ENCODE measurements at regions not wholly inside any gene's neighbourhood (a gene's known extent, or its start where the extent isn't known, plus 50 kb on each side); places are given as distances from the start of the nearest gene placed in this dataset.

DNA sequence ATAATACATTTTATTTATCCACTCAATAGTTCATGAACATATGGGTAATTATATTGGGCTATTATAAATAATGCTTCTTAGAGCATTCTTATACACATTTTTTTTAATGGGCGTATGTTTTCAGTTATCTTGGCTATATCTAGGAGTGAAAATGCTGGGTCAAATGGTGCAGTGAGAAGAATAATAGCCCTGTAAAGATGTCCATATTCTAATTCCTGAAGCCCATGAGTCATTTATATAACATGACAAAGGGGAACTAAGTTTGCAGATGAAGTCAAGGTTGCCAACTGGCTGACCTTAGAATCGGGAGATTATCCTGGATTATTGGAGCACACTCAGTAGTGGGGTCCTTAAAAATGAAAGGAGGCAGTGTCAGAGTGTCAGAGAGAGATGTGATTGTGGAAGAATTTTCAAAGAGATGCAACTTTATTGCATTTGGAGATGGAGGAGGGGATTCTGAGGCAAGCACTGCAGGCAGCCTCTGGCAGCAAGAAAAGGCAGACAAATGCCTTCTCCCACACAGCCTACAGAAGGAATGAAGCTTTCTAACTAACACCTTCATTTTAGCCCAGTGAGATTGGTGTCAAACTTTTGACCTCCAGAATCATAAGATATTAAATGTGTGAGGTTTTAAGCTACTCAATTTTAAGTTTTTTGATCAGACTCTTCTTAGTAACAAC is 106.1 kb upstream of the HS3ST1 start:
- TF ChIP-seq, protein P1, sequence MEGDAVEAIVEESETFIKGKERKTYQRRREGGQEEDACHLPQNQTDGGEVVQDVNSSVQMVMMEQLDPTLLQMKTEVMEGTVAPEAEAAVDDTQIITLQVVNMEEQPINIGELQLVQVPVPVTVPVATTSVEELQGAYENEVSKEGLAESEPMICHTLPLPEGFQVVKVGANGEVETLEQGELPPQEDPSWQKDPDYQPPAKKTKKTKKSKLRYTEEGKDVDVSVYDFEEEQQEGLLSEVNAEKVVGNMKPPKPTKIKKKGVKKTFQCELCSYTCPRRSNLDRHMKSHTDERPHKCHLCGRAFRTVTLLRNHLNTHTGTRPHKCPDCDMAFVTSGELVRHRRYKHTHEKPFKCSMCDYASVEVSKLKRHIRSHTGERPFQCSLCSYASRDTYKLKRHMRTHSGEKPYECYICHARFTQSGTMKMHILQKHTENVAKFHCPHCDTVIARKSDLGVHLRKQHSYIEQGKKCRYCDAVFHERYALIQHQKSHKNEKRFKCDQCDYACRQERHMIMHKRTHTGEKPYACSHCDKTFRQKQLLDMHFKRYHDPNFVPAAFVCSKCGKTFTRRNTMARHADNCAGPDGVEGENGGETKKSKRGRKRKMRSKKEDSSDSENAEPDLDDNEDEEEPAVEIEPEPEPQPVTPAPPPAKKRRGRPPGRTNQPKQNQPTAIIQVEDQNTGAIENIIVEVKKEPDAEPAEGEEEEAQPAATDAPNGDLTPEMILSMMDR (IDR thresholded peaks at IDR 0.05), result no peak
- TF ChIP-seq ZFX (IDR thresholded peaks at IDR 0.05; ENCODE audit: borderline replicate concordance), result no peak
